Fibroblast of the aortic adventitia (primary cell): ENCODE measurements at regions not wholly inside any gene's neighbourhood (a gene's known extent, or its start where the extent isn't known, plus 50 kb on each side); places are given as distances from the start of the nearest gene placed in this dataset.

Source experiments
- DNase-seq: peaks from one replicate; pipeline ENCODE4 v3.0.0-alpha.2; 2010; ENCODE audit warnings: low read depth
- H3K4me3 ChIP-seq: 2 replicates; pipeline ENCODE4 v1.5.1; 2011; ENCODE audit warnings: low read depth, mild to moderate bottlenecking, control low read depth, low read length, moderate library complexity
- CTCF ChIP-seq: IDR thresholded peaks from 2 replicates; pipeline ENCODE4 v1.5.1; 2011; ENCODE audit warnings: mild to moderate bottlenecking, low read length, control low read depth, inconsistent platforms; ENCODE audit not compliant: insufficient read depth

- no peak for TF ChIP-seq CTCF
- no peak overlapping the region for H3K4me3 ChIP-seq
Measured at GRCh38 chr3:31352331-31352730, 180.4 kb upstream of the STT3B start.

GRCh38 chr3:31353166-31353565 is 179.6 kb upstream of the STT3B start:
- DNase-seq: no peak
- no peak for TF ChIP-seq CTCF
- H3K4me3 ChIP-seq: no peak overlapping the region

More at GRCh38 chr3:31352331-31352730, 180.4 kb upstream of the STT3B start:
- DNase-seq: no peak

- DNase-seq: peak; percentile 56
- no peak for TF ChIP-seq CTCF
- H3K4me3 ChIP-seq: no peak overlapping the region
Measured at GRCh38 chr3:31354373-31354772, 178.4 kb upstream of the STT3B start.

GRCh38 chr3:31355807-31356206 is 176.9 kb upstream of the STT3B start:
- TF ChIP-seq CTCF: no peak
- H3K4me3 ChIP-seq: no peak overlapping the region
- DNase-seq: no peak

GRCh38 chr3:31356941-31357340 is 175.8 kb upstream of the STT3B start:
- H3K4me3 ChIP-seq: no peak overlapping the region
- TF ChIP-seq CTCF: no peak
- DNase-seq: peak; percentile 35

GRCh38 chr3:31357451-31357850 is 175.3 kb upstream of the STT3B start:
- no peak overlapping the region for H3K4me3 ChIP-seq
- no peak for TF ChIP-seq CTCF
- no peak for DNase-seq

- DNase-seq: peak; percentile 49
- no peak for TF ChIP-seq CTCF
- no peak overlapping the region for H3K4me3 ChIP-seq
Measured at GRCh38 chr3:31358473-31359070, 174.2 kb upstream of the STT3B start.
